ENCODE measurements at regions not wholly inside any gene's neighbourhood (a gene's known extent, or its start where the extent isn't known, plus 50 kb on each side); places are given as distances from the start of the nearest gene placed in this dataset.

DNA sequence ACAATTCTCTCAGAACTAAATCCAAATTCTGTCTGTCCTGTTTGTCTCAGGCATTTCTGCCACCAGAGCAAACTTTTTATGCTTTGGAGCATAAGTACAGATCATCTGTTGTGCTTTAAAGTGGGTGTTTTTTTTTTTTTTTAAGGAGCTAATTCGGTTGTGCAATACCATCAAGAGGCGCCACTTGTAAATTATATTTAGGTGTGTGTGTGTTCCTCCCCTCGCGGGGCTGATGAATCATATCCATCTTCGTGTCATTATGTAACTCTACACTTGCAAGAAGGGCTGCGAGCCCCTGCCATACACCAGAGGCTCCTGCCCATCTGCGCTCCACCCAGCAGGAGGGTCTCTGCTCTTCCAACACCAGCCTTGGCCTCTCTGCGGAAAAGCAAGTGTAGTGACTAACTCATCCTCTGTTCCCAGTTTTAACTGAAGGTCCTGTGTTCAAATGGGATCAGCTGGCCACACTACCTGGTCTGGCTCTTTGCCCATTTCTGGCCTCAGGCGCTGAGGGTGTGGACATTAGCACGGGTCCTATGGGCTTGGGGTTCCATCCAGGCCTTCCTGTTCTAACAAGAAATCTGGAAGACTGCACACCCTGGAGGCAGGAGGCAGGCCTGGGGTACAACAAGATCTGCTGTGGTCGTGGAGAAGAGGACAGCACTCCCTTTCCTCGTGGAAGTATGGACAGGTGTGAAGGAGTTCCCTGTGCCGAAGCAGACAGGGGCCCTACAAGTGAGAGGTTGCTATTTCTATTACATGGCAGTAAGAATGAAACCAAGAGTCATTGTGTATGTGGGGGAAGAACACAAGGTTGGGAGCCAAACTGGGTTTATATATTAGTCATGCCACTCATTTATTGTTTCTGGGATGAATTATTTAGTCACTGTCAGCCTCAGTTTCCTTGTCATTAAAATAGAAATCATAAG is 96.1 kb upstream of the MBNL2 start:
- H3K27ac ChIP-seq, result peak overlapping the region; percentile 23 to 57
- H3K27me3 ChIP-seq, result no peaks in the 10 kb centered on the region
- H3K9me3 ChIP-seq, result no peaks in the 10 kb centered on the region
- H3K36me3 ChIP-seq, result no peaks in the 10 kb centered on the region
- DNase-seq (ENCODE audit: low spot score in 2 of 2), result no peak
- TF ChIP-seq POLR2AphosphoS5 (IDR thresholded peaks at IDR 0.05), result peak in 1 of 3 donors; percentile 41
- TF ChIP-seq POLR2A (IDR thresholded peaks at IDR 0.05), result no peak
- intact Hi-C loops (cut with DNase I; ENCODE audit: low total_unique reads), result no loop called here
- H3K4me1 ChIP-seq, result peaks cover 0 to 6% of the 10 kb centered on the region in 2 donors
- H3K4me3 ChIP-seq, result no peak overlapping the region

- no peaks in the 10 kb centered on the region for H3K36me3 ChIP-seq
- intact Hi-C loops (cut with DNase I; ENCODE audit: low total_unique reads), result no loop called here
- H3K4me1 ChIP-seq, result no peaks in the 10 kb centered on the region
- H3K27ac ChIP-seq, result no peak overlapping the region
- no peaks in the 10 kb centered on the region for H3K27me3 ChIP-seq
- no peak for DNase-seq (ENCODE audit: low spot score in 2 of 2)
- no peaks in the 10 kb centered on the region for H3K9me3 ChIP-seq
- H3K4me3 ChIP-seq, result no peak overlapping the region
- TF ChIP-seq POLR2AphosphoS5 (IDR thresholded peaks at IDR 0.05) (no peak), CTCF (IDR thresholded peaks at IDR 0.05) (no peak), POLR2A (IDR thresholded peaks at IDR 0.05) (no peak)
These were observed 94.3 kb upstream of the MBNL2 start for GRCh38 chr13:97127842-97128241.

DNA sequence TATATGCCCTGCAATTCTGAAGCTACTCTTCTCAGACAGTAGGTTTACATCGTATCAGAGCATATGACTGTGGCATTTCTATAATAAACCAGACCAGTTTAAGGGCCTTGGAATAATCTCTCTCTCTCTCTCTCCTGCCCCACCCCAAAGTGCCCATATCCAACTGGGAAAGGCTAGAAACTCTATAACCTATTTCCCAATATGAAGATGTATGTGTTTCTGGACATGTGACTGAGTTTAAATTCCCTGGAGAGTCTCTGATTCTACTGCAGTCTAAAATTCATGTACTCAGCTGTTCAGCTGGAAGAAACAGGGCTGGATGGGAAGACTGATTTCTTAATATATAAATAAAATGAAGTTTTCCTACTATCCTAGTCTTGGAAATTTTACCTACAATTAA is 91.9 kb upstream of the MBNL2 start:
- TF ChIP-seq POLR2A (IDR thresholded peaks at IDR 0.05), result no peak
- TF ChIP-seq CTCF (IDR thresholded peaks at IDR 0.05), result no peak
- TF ChIP-seq POLR2AphosphoS5 (IDR thresholded peaks at IDR 0.05), result no peak
- Histone ChIP-seq H3K4me3 (no peak overlapping the region), H3K27ac (no peak overlapping the region), H3K4me1 (no peaks in the 10 kb centered on the region), H3K27me3 (no peaks in the 10 kb centered on the region), H3K36me3 (no peaks in the 10 kb centered on the region), H3K9me3 (no peaks in the 10 kb centered on the region)
- intact Hi-C loops (cut with DNase I; ENCODE audit: low total_unique reads), result no loop called here
- no peak for DNase-seq (ENCODE audit: low spot score in 2 of 2)

DNA sequence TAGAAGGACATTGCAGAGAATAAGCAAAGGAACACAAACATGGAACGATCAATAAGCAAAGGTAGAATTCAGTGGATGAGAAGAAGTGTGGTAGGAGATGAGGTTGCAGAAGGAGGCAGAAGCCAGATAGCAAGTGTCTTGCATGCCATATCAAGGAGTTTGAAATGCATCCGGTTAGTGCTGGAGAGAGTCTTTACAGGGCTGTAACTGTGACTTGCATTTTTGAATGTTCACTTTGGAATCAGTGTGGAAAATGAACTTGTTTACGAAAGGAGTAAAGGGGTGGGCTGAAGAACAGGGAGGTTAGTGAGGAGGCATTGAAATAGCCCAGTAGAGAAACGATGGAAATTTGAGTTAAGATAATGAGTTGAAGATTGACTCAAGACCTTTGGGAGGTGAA is 90.7 kb upstream of the MBNL2 start:
- Histone ChIP-seq H3K27ac (no peak overlapping the region), H3K4me3 (no peak overlapping the region), H3K9me3 (no peaks in the 10 kb centered on the region), H3K27me3 (no peaks in the 10 kb centered on the region), H3K4me1 (peaks cover 0 to 3% of the 10 kb centered on the region in 2 donors), H3K36me3 (no peaks in the 10 kb centered on the region)
- no peak for DNase-seq (ENCODE audit: low spot score in 2 of 2)
- no peak for TF ChIP-seq POLR2A (IDR thresholded peaks at IDR 0.05)
- TF ChIP-seq CTCF (IDR thresholded peaks at IDR 0.05), result no peak
- TF ChIP-seq POLR2AphosphoS5 (IDR thresholded peaks at IDR 0.05), result no peak
- intact Hi-C loops (cut with DNase I; ENCODE audit: low total_unique reads), result no loop called here

DNA sequence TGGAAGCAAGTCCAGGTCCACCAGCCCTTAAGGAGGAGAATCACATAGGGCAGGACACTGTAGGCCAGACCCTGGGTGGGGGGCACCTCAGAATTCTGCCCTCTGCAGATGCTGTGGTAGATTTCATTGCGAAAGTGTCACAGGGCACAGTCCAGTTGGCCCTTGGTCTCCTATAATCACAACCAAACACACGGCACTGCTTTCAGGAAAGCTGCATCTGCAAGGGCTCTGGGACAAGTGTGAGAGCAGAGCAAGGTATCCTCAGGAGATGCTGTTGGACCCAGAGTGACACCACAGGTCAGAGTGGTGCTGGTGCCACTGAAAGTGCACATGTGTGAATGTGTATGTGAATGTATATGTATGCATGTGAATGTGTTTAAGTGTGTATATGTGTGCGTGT is 88.6 kb upstream of the MBNL2 start:
- H3K4me3 ChIP-seq, result no peak overlapping the region
- DNase-seq (ENCODE audit: low spot score in 2 of 2), result no peak
- H3K4me1 ChIP-seq, result peaks cover 0 to 3% of the 10 kb centered on the region in 2 donors
- intact Hi-C loops (cut with DNase I; ENCODE audit: low total_unique reads), result no loop called here
- no peaks in the 10 kb centered on the region for H3K36me3 ChIP-seq
- no peaks in the 10 kb centered on the region for H3K27me3 ChIP-seq
- TF ChIP-seq POLR2AphosphoS5 (IDR thresholded peaks at IDR 0.05) (no peak), CTCF (IDR thresholded peaks at IDR 0.05) (no peak)
- peak overlapping the region in 1 of 2 donors; percentile 38 for H3K27ac ChIP-seq
- H3K9me3 ChIP-seq, result no peaks in the 10 kb centered on the region
